Loucy (cell line): ENCODE measurements at regions not wholly inside any gene's neighbourhood (a gene's known extent, or its start where the extent isn't known, plus 50 kb on each side); places are given as distances from the start of the nearest gene placed in this dataset.

Source experiments
- CTCF ChIP-seq: fragments of 200-600 bp; sonication (generic); conservative IDR thresholded peaks from 2 replicates; pipeline ENCODE4 v1.5.1; 2014; ENCODE audit warnings: mild to moderate bottlenecking, antibody characterized with exemption, low read length
- EZH2phosphoT487 ChIP-seq: fragments of 200-600 bp; IDR thresholded peaks from 2 replicates; pipeline ENCODE4 v1.6.1; 2018; ENCODE audit warnings: antibody characterized with exemption, mild to moderate bottlenecking, moderate library complexity, borderline replicate concordance

GRCh38 chr4:123640271-123640670 lies 243.7 kb downstream of the SPRY1 start:
- TF ChIP-seq CTCF, result no peak
- TF ChIP-seq EZH2phosphoT487, result no peak
